Progenitor cell of endocrine pancreas (in vitro differentiated cells): ENCODE measurements at regions not wholly inside any gene's neighbourhood (a gene's known extent, or its start where the extent isn't known, plus 50 kb on each side); places are given as distances from the start of the nearest gene placed in this dataset.

ENCODE experiments used
- DNase-seq: peaks from one replicate; pipeline ENCODE4 v3.0.0; 2021; ENCODE audit warnings: low spot score; ENCODE audit not compliant: unreplicated experiment
- H3K27ac Mint-ChIP-seq: 2 replicates; pipeline ENCODE4 v1.8.0; 2021; ENCODE audit warnings: mild to moderate bottlenecking, moderate library complexity, mixed read lengths
- H3K27me3 Mint-ChIP-seq: 2 replicates; pipeline ENCODE4 v1.8.0; 2021; ENCODE audit warnings: mixed read lengths
- H3K36me3 Mint-ChIP-seq: 2 replicates; pipeline ENCODE4 v1.8.0; 2022; ENCODE audit warnings: mixed read lengths; ENCODE audit not compliant: insufficient read depth
- H3K4me1 Mint-ChIP-seq: 2 replicates; pipeline ENCODE4 v1.8.0; 2021; ENCODE audit warnings: low read depth, mixed read lengths
- H3K4me3 Mint-ChIP-seq: 2 replicates; pipeline ENCODE4 v1.8.0; 2021; ENCODE audit warnings: low read depth, mild to moderate bottlenecking, moderate library complexity, mixed read lengths
- H3K9me3 Mint-ChIP-seq: 2 replicates; pipeline ENCODE4 v1.8.0; 2021; ENCODE audit warnings: low read depth, mixed read lengths
- TF ChIP-seq, protein P1 (sequence below): fragments of 200-600 bp; sonication (generic); IDR thresholded peaks from one replicate; pipeline ENCODE4 v1.5.0; 2021; ENCODE audit warnings: antibody characterized with exemption, mild to moderate bottlenecking; ENCODE audit not compliant: unreplicated experiment

DNA sequence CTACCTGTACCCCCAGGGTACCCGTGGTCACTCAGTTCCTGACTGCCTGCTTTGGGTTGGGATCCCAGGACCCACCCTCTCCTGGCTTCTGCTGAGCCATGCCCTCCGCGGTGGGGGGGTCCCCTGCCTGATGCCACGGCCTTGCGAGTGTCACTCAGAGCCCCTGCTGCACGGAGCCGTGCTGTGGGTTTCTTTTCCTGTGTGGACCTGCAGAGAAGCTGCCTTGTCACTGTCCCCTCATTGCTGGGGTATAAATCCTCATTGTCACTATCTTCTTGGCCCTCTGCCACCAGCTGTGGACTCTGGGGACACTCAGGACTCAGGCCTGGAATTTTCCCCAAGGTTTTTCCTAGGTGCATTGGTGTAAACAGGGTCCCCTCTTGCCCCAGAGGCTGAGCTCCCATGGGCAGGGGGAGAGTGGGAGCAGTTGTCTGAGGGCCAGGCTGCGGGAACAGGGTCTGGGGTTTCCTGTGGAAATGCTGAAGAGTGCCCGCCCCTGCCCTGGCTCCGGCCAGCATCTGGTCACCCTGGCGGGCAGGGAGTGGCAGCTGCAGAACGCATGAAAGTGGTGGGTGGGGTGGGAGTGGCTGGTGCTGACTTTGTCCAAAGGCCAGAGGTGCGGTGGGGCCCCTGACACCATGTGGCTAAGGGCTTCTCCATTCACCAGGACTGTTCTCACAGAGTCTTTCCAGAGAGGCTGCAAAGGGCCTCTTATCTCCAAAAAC, 191.7 kb downstream of the GOLGA6L6 start:
- no peak for DNase-seq
- no peak overlapping the region for H3K27ac Mint-ChIP-seq
- no peak overlapping the region for H3K4me3 Mint-ChIP-seq
- H3K36me3 Mint-ChIP-seq, result peaks cover 11% of the 10 kb centered on the region
- H3K4me1 Mint-ChIP-seq, result no peaks in the 10 kb centered on the region
- TF ChIP-seq, protein P1, sequence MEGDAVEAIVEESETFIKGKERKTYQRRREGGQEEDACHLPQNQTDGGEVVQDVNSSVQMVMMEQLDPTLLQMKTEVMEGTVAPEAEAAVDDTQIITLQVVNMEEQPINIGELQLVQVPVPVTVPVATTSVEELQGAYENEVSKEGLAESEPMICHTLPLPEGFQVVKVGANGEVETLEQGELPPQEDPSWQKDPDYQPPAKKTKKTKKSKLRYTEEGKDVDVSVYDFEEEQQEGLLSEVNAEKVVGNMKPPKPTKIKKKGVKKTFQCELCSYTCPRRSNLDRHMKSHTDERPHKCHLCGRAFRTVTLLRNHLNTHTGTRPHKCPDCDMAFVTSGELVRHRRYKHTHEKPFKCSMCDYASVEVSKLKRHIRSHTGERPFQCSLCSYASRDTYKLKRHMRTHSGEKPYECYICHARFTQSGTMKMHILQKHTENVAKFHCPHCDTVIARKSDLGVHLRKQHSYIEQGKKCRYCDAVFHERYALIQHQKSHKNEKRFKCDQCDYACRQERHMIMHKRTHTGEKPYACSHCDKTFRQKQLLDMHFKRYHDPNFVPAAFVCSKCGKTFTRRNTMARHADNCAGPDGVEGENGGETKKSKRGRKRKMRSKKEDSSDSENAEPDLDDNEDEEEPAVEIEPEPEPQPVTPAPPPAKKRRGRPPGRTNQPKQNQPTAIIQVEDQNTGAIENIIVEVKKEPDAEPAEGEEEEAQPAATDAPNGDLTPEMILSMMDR, result no peak
- H3K27me3 Mint-ChIP-seq, result no peaks in the 10 kb centered on the region
- H3K9me3 Mint-ChIP-seq, result peaks cover 29% of the 10 kb centered on the region

DNA sequence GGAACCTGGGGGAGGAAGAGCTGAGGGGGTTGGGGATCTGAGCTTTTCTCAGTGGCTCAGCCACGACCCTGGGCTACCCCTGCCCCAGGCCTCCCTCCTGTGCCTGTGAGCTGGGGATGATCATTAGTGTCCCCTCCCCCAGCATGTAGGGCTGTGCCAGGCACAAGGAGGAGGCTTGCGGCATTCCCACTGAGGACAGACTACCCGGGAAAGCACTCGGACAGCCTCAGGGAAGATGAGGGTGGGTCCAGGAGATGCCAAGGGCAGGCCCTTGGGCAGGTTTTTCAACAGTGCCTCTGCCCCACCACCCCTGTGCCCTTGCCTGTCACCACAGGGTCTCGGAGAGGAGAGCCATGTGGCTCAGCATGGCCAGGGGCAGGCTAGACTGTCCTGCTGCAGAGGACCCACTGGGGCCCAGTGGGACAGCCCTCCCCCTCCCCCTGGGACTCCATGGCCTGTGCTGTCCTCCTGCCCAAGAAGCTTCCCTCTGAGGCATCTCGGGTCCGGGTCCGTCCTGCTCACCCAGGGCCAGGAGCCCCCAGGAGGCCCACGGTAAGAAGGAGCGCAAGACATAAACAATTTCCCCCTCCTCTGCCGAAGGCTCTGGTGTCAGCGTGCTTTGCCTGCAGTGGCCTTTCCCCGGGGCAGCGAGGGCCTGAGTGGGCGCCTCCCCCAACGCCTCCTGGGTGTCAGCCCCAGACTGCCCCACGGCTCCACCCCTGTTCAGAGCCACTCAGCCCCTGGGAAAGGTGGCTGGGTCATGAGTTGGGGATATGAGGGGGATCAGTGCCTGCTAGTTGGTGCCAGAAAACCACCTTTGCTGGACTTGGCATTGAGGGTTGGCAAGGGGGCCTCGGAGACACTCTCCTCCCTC, 192.5 kb downstream of the GOLGA6L6 start:
- peaks cover 11% of the 10 kb centered on the region for H3K36me3 Mint-ChIP-seq
- TF ChIP-seq, protein P1, result no peak
- no peak overlapping the region for H3K27ac Mint-ChIP-seq
- no peak for DNase-seq
- H3K27me3 Mint-ChIP-seq, result no peaks in the 10 kb centered on the region
- no peaks in the 10 kb centered on the region for H3K4me1 Mint-ChIP-seq
- peaks cover 29% of the 10 kb centered on the region for H3K9me3 Mint-ChIP-seq
- H3K4me3 Mint-ChIP-seq, result no peak overlapping the region

DNA sequence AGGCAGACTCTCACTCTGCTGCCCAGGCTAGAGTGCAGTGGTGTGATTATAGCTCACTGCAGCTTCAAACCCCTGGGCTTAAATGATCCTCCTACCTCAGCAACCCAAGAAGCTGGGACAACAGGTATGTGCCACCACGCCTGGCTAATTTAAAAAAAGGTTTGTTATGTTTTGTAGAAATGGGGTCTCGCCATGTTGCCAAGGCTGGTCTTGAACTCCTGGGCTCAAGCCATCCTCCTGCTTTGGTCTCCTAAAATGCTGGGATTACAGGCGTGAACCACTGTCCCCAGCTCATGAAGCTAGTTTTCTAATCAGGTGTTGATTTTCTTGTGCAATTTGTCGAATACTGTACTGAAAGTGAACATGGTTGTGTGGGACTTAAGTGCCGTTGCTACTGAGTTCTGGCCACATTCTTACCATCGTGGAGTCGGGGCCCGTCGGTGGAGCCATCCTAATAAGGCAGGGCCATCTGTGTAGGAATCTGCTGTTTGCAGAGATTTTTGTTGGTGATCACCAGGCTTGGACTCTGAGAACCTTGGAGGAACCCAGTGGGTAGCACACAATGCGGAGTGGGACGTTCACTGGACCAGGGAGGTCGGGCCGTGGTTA, 193.2 kb downstream of the GOLGA6L6 start:
- Mint-ChIP-seq H3K4me1 (no peaks in the 10 kb centered on the region), H3K27ac (no peak overlapping the region), H3K9me3 (peaks cover 29% of the 10 kb centered on the region), H3K36me3 (peaks cover 11% of the 10 kb centered on the region), H3K27me3 (no peaks in the 10 kb centered on the region), H3K4me3 (no peak overlapping the region)
- no peak for DNase-seq
- TF ChIP-seq, protein P1, result no peak

DNA sequence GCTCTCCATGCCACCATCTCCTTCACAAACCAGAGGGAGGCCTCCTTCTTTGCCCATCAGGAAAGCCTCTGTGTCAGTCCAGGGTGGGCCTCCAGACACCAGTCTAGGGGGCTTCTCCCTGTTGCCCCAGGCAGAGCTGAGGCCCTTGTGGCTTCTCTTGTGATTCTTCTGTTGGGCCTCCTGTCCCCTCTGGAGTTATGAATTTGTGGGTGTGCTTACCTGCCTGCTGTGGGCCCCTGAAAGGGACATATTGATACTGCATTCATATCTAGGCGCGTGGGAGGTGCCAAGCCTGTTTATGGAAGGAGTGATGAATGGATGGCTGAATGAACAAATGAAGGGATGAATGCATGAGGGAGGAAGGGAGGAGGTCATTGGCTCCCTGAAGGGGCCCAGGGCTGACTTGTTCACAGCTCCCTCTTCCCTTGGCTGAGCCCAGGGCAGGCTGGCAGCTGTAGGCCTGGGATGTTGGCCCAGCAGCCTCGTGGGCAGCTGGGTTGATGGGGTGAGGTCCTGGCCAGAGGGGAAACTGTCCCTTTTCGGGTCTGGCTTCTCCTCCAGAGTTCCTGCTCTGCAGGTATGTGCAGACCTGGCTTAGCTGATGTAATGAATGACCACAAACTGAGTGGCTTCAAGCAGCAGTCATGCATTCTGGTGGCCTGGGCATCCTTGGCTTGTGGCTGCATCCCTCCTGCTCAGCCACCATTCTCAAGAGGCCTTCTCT, 195.4 kb downstream of the GOLGA6L6 start:
- H3K4me3 Mint-ChIP-seq, result no peak overlapping the region

More for the DNA sequence above, 195.4 kb downstream of the GOLGA6L6 start:
- H3K4me1 Mint-ChIP-seq, result no peaks in the 10 kb centered on the region
- no peak overlapping the region for H3K27ac Mint-ChIP-seq
- H3K9me3 Mint-ChIP-seq, result peaks cover 16% of the 10 kb centered on the region
- H3K27me3 Mint-ChIP-seq, result no peaks in the 10 kb centered on the region
- H3K36me3 Mint-ChIP-seq, result peaks cover 9% of the 10 kb centered on the region
- DNase-seq, result peak; percentile 19
- TF ChIP-seq, protein P1, result no peak
